ENCODE measurements at regions not wholly inside any gene's neighbourhood (a gene's known extent, or its start where the extent isn't known, plus 50 kb on each side); places are given as distances from the start of the nearest gene placed in this dataset.

GRCh38 chr4:112759313-112759712 lies 122.4 kb downstream of the LARP7 start:
- no peak overlapping the region for H3K4me2 ChIP-seq (ENCODE audit: low read depth, low read length)
- H3K9ac ChIP-seq (ENCODE audit: low read depth, low read length): no peak overlapping the region
- intact Hi-C loops (cut with micrococcal nuclease): no loop called here
- TF ChIP-seq BHLHE40 (IDR thresholded peaks at IDR 0.05; ENCODE audit: low read depth, low read length) (no peak), CHD1 (IDR thresholded peaks at IDR 0.05; ENCODE audit: low read depth, low read length) (no peak), NFE2L2 (IDR thresholded peaks at IDR 0.05; ENCODE audit: low read depth, low read length) (no peak), USF2 (IDR thresholded peaks at IDR 0.05; ENCODE audit: low read depth, low read length) (no peak), RAD21 (IDR thresholded peaks at IDR 0.05; ENCODE audit: low read length) (no peak), SMC3 (IDR thresholded peaks at IDR 0.05; ENCODE audit: low read depth, low read length) (no peak), MXI1 (IDR thresholded peaks at IDR 0.05; ENCODE audit: borderline replicate concordance, low read depth, low read length) (no peak), MAZ (IDR thresholded peaks at IDR 0.05; ENCODE audit: borderline replicate concordance, low read depth, low read length) (no peak), CEBPB (IDR thresholded peaks at IDR 0.05; ENCODE audit: low read depth, low read length) (no peak), CTCF (conservative IDR thresholded peaks at IDR 0.05; ENCODE audit: low read depth, low read length) (no peak), POLR2A (IDR thresholded peaks at IDR 0.05; ENCODE audit: low read depth, low read length) (no peak), ELK1 (IDR thresholded peaks at IDR 0.05; ENCODE audit: borderline replicate concordance, low read depth, low read length) (no peak), MAFK (IDR thresholded peaks at IDR 0.05; ENCODE audit: low read depth, low read length) (no peak), RCOR1 (IDR thresholded peaks at IDR 0.05; ENCODE audit: insufficient replicate concordance, low read length) (no peak), RFX5 (IDR thresholded peaks at IDR 0.05; ENCODE audit: low read depth, low read length) (no peak), FOS (IDR thresholded peaks at IDR 0.05; ENCODE audit: low read depth, low read length) (no peak)
- no TSS peak for BruUV-seq (replicated peaks)
- H4K20me1 ChIP-seq (ENCODE audit: insufficient read depth, low read length): no peaks in the 10 kb centered on the region
- H3K9me3 ChIP-seq (ENCODE audit: control insufficient read depth, insufficient read depth, low read length): no peaks in the 10 kb centered on the region
- H3K79me1 ChIP-seq (ENCODE audit: low read depth in 1 of 2, low read length in 2 of 2): no peaks in the 10 kb centered on the region
- no peak overlapping the region for H3K4ac ChIP-seq (ENCODE audit: low read depth, low read length)
- H2BK15ac ChIP-seq (ENCODE audit: low read depth, low read length): no peak overlapping the region
- in situ Hi-C loops (cut with MboI; ENCODE audit: low sequenced_read_pairs): no loop called here
- CTCF ChIA-PET: interaction anchor here (0.5 to 1.1 kb wide), 3 partner anchors 27 to 118 kb away, joined by 3 read pairs; no protein-coding TSS in a partner anchor
- H4K91ac ChIP-seq (ENCODE audit: insufficient read depth, low read depth, low read length): no peak overlapping the region
- no peak overlapping the region for H2BK120ac ChIP-seq (ENCODE audit: low read depth, low read length)
- DNase-seq (no peak), ATAC-seq (ENCODE audit: low read depth) (no peak)
- H3K56ac ChIP-seq (ENCODE audit: extremely low read depth, insufficient read depth, low read length): no peak overlapping the region
- no peak overlapping the region for H3K23ac ChIP-seq (ENCODE audit: low read depth, low read length)
- no peak overlapping the region for H2AK5ac ChIP-seq (ENCODE audit: low read depth, low read length)
- dilution Hi-C loops (cut with HindIII; ENCODE audit: low sequenced_read_pairs, unreplicated experiment): no loop called here
- no peak overlapping the region for H3K4me3 ChIP-seq (ENCODE audit: insufficient read depth, low read depth, low read length)
- H3K9me1 ChIP-seq (ENCODE audit: insufficient read depth, low read length): no peaks in the 10 kb centered on the region
- no peak overlapping the region for H3K14ac ChIP-seq (replicated peaks; ENCODE audit: low read depth, low read length)
- H3K36me3 ChIP-seq (ENCODE audit: control insufficient read depth, insufficient read depth, low read length): no peaks in the 10 kb centered on the region
- no peak overlapping the region for H4K8ac ChIP-seq (ENCODE audit: low read depth in 2 of 2, low read length in 2 of 2)
- WGBS, 2 experiments (ENCODE audit: extremely low coverage in 2 of 2, insufficient read length in 1 of 2): no CpG with 5 or more reads among the region's 4 CpGs
- POLR2A ChIA-PET (ENCODE audit: unreplicated experiment): no interaction called here
- no peak overlapping the region for H4K5ac ChIP-seq (ENCODE audit: low read depth, low read length)
- H2AFZ ChIP-seq (replicated peaks; ENCODE audit: low read length, poor library complexity): no peak overlapping the region
- H2AK9ac ChIP-seq (replicated peaks; ENCODE audit: low read depth, low read length, poor library complexity): no peak overlapping the region
- no peaks in the 10 kb centered on the region for H3K27me3 ChIP-seq (ENCODE audit: control insufficient read depth, insufficient read depth, low read length)
- no peaks in the 10 kb centered on the region for H3K4me1 ChIP-seq (ENCODE audit: control insufficient read depth, insufficient read depth, low read length)
- H3K18ac ChIP-seq (ENCODE audit: low read depth, low read length): no peak overlapping the region
- H2BK5ac ChIP-seq (ENCODE audit: low read depth, low read length, poor library complexity, severe bottlenecking): no peak overlapping the region
- no peak overlapping the region for H2BK20ac ChIP-seq (ENCODE audit: low read depth, low read length)
- H3K27ac ChIP-seq (ENCODE audit: insufficient read depth, low read length): no peak overlapping the region

Data from IMR-90 (cell line).